ENCODE measurements at regions not wholly inside any gene's neighbourhood (a gene's known extent, or its start where the extent isn't known, plus 50 kb on each side); places are given as distances from the start of the nearest gene placed in this dataset.

GRCh38 chr2:6008186-6008585 lies 316.0 kb downstream of the SOX11 start:
- TF ChIP-seq CTCF (IDR thresholded peaks at IDR 0.05), result no peak
- no peak for TF ChIP-seq POLR2AphosphoS5 (IDR thresholded peaks at IDR 0.05)
- TF ChIP-seq POLR2A (IDR thresholded peaks at IDR 0.05), result no peak
